ENCODE measurements at regions not wholly inside any gene's neighbourhood (a gene's known extent, or its start where the extent isn't known, plus 50 kb on each side); places are given as distances from the start of the nearest gene placed in this dataset.

GRCh38 chr10:78457804-78458482 is 424.3 kb downstream of the RPS24 start:
- no peak for TF ChIP-seq SUZ12 (IDR thresholded peaks at IDR 0.05; ENCODE audit: extremely low read depth, insufficient read depth, insufficient read length)
- TF ChIP-seq ZNF274 (IDR thresholded peaks at IDR 0.05; ENCODE audit: low read depth, low read length): no peak
